HCT116 (cell line): ENCODE measurements at regions not wholly inside any gene's neighbourhood (a gene's known extent, or its start where the extent isn't known, plus 50 kb on each side); places are given as distances from the start of the nearest gene placed in this dataset.

Source experiments
- ATAC-seq: fragments of 200-7000 bp; cut with Tn5 transposase; 2 replicates; pipeline ENCODE4 v1.9.1; 2020; ENCODE audit warnings: mild to moderate bottlenecking, moderate library complexity
- BruUV-seq: library from RNA; stranded (reverse); fragments of 400-500 nt; replicated peaks from 2 replicates; lab custom pipeline; 2021; lab: Mats Ljungman, UMichigan
- CTCF ChIA-PET: fragments of 300-600 bp; sonication (Branson Sonifier 250); formaldehyde crosslinking; loops from one replicate; lab custom pipeline; 2021; ENCODE audit warnings: antibody characterized with exemption; lab: Charles Lee
- POLR2A ChIA-PET: fragments of 300-600, 350-600 bp; sonication (Branson Sonifier 250); formaldehyde crosslinking; loops from one replicate; lab custom pipeline; 2021; ENCODE audit warnings: antibody characterized with exemption; lab: Charles Lee
- RAD21 ChIA-PET, 2 experiments: fragments of 300-600 bp; sonication (Branson Sonifier 250); formaldehyde crosslinking; loops; one replicate each; lab custom pipeline; 2023; ENCODE audit warnings: low total read pairs in 2 of 2; ENCODE audit not compliant: uncharacterized antibody in 2 of 2, unreplicated experiment in 2 of 2, low non-redundant PET in 1 of 2; lab: Charles Lee
- DNase-seq: peaks from one replicate; pipeline ENCODE4 v3.0.0-alpha.2; 2010; ENCODE audit warnings: low read depth, low spot score
- H2AFZ ChIP-seq: fragments of 200-600 bp; shearing (Covaris generic), sonication (generic); 2 replicates; pipeline ENCODE4 v1.6.1; 2017; ENCODE audit warnings: low read depth, mixed run types, mixed read lengths, antibody characterized with exemption, low read length; ENCODE audit not compliant: poor library complexity, severe bottlenecking
- H3K27ac ChIP-seq: 2 replicates; pipeline ENCODE4 v1.5.1; 2012; ENCODE audit warnings: low read depth, low read length
- H3K27me3 ChIP-seq: fragments of 200-600 bp; sonication (generic); 2 replicates; pipeline ENCODE4 v1.6.1; 2016; ENCODE audit warnings: mixed run types, low read length, mixed read lengths; ENCODE audit not compliant: insufficient read depth
- H3K36me3 ChIP-seq, 2 experiments: fragments of 200-500 bp in 1 of 2; fragments of 200-600 bp in 1 of 2; sonication (Bioruptor generic) in 1 of 2; sonication (generic) in 1 of 2; 2 replicates each; pipeline versions ENCODE4 v1.5.1 to v1.6.1; 2014 to 2016; ENCODE audit warnings: low read length in 2 of 2, inconsistent platforms in 1 of 2, mixed read lengths in 1 of 2, mixed run types in 1 of 2; ENCODE audit not compliant: insufficient read depth in 2 of 2, control insufficient read depth in 1 of 2
- H3K4me1 ChIP-seq, 2 experiments: fragments of 200-600 bp in 1 of 2; sonication (generic) in 1 of 2; 2 replicates each; pipeline versions ENCODE4 v1.5.1 to v1.6.1; 2012 to 2017; ENCODE audit warnings: low read length in 2 of 2, inconsistent platforms in 1 of 2, mild to moderate bottlenecking in 1 of 2, mixed read lengths in 1 of 2, mixed run types in 1 of 2, moderate library complexity in 1 of 2; ENCODE audit not compliant: insufficient read depth in 2 of 2, control insufficient read depth in 1 of 2
- H3K4me2 ChIP-seq: fragments of 200-600 bp; sonication (generic); 2 replicates; pipeline ENCODE4 v1.6.1; 2017; ENCODE audit warnings: mixed run types, low read length, mixed read lengths
- H3K4me3 ChIP-seq, 2 experiments: fragments of 200-600 bp in 1 of 2; sonication (generic) in 1 of 2; replicated peaks in 1 of 2; 2 replicates each; pipeline ENCODE4 v1.5.1; 2011 to 2016; ENCODE audit warnings: low read length in 2 of 2, control low read depth in 1 of 2, low read depth in 1 of 2, mild to moderate bottlenecking in 1 of 2, mixed read lengths in 1 of 2, mixed run types in 1 of 2
- H3K79me2 ChIP-seq: fragments of 200-600 bp; sonication (generic); 2 replicates; pipeline ENCODE4 v1.6.1; 2017; ENCODE audit warnings: mild to moderate bottlenecking, mixed run types, low read length, moderate library complexity, mixed read lengths; ENCODE audit not compliant: insufficient read depth
- H3K9ac ChIP-seq: fragments of 200-600 bp; sonication (generic); 2 replicates; pipeline ENCODE4 v1.6.1; 2016; ENCODE audit warnings: low read length, mixed read lengths
- H3K9me2 ChIP-seq: fragments of 200-600 bp; sonication (generic), shearing (Covaris generic); 2 replicates; pipeline ENCODE4 v1.6.1; 2017; ENCODE audit warnings: mixed run types, mild to moderate bottlenecking, moderate library complexity; ENCODE audit not compliant: insufficient read depth
- H3K9me3 ChIP-seq, 2 experiments: fragments of 200-500 bp in 1 of 2; fragments of 200-600 bp in 1 of 2; sonication (Bioruptor generic) in 1 of 2; sonication (generic) in 1 of 2; 2 replicates each; pipeline ENCODE4 v1.6.1; 2014 to 2017; ENCODE audit warnings: low read length in 2 of 2, mixed read lengths in 2 of 2, inconsistent platforms in 1 of 2, low read depth in 1 of 2, mild to moderate bottlenecking in 1 of 2, mixed run types in 1 of 2, moderate library complexity in 1 of 2; ENCODE audit not compliant: control insufficient read depth in 1 of 2, insufficient read depth in 1 of 2
- H4K20me1 ChIP-seq: fragments of 200-600 bp; sonication (generic), shearing (Covaris generic); 2 replicates; pipeline ENCODE4 v1.6.1; 2017; ENCODE audit warnings: mixed run types, mild to moderate bottlenecking, moderate library complexity; ENCODE audit not compliant: insufficient read depth
- ATF3 ChIP-seq: IDR thresholded peaks from 2 replicates; pipeline ENCODE4 v1.6.1; 2012
- CBX3 ChIP-seq: IDR thresholded peaks from 2 replicates; pipeline ENCODE4 v1.6.1; 2012; ENCODE audit warnings: low read depth
- CTCF ChIP-seq, 3 experiments: fragments of 200-600 bp in 1 of 3; sonication (generic) in 1 of 3; IDR thresholded peaks in 2 of 3; conservative IDR thresholded peaks in 1 of 3; 2 replicates each; pipeline ENCODE4 v1.5.1; 2012 to 2017; ENCODE audit warnings: low read depth in 2 of 3, low read length in 2 of 3, antibody characterized with exemption in 1 of 3, borderline replicate concordance in 1 of 3, control low read depth in 1 of 3, mild to moderate bottlenecking in 1 of 3, mixed read lengths in 1 of 3, mixed run types in 1 of 3, moderate library complexity in 1 of 3; ENCODE audit not compliant: insufficient read depth in 1 of 3
- EGR1 ChIP-seq: IDR thresholded peaks from 2 replicates; pipeline ENCODE4 v1.6.1; 2012; ENCODE audit warnings: low read depth
- ELF1 ChIP-seq: IDR thresholded peaks from 2 replicates; pipeline ENCODE4 v1.6.1; 2012; ENCODE audit warnings: low read depth, borderline replicate concordance
- EZH2 ChIP-seq: fragments of 200-600 bp; sonication (generic); IDR thresholded peaks from 2 replicates; pipeline ENCODE4 v1.6.1; 2017; ENCODE audit warnings: antibody characterized with exemption, mixed run types
- EZH2phosphoT487 ChIP-seq: fragments of 200-600 bp; IDR thresholded peaks from 2 replicates; pipeline ENCODE4 v1.6.1; 2018; ENCODE audit warnings: antibody characterized with exemption, borderline replicate concordance
- FOSL1 ChIP-seq: IDR thresholded peaks from 2 replicates; pipeline ENCODE4 v1.6.1; 2012; ENCODE audit warnings: low read depth
- MAX ChIP-seq: IDR thresholded peaks from 2 replicates; pipeline ENCODE4 v1.6.1; 2012
- POLR2A ChIP-seq: IDR thresholded peaks from 2 replicates; pipeline ENCODE4 v1.7.0; 2011; ENCODE audit warnings: borderline replicate concordance; ENCODE audit not compliant: insufficient read depth, insufficient read length; ENCODE audit errors: extremely low read depth
- POLR2AphosphoS5 ChIP-seq: IDR thresholded peaks from 2 replicates; pipeline ENCODE4 v1.6.1; 2011; ENCODE audit warnings: mild to moderate bottlenecking, low read depth, low read length, moderate library complexity
- RAD21 ChIP-seq: IDR thresholded peaks from 2 replicates; pipeline ENCODE4 v1.6.1; 2012; ENCODE audit warnings: low read depth, mild to moderate bottlenecking
- REST ChIP-seq: IDR thresholded peaks from 2 replicates; pipeline ENCODE4 v1.6.1; 2012; ENCODE audit warnings: low read depth
- SIN3A ChIP-seq: IDR thresholded peaks from 2 replicates; pipeline ENCODE4 v1.6.1; 2012; ENCODE audit warnings: low read depth
- SP1 ChIP-seq: IDR thresholded peaks from 2 replicates; pipeline ENCODE4 v1.6.1; 2012; ENCODE audit warnings: low read depth
- SRF ChIP-seq: IDR thresholded peaks from 2 replicates; pipeline ENCODE4 v1.6.1; 2012; ENCODE audit warnings: low read depth
- TCF7L2 ChIP-seq: IDR thresholded peaks from 2 replicates; pipeline ENCODE4 v1.7.0; 2011; ENCODE audit warnings: borderline replicate concordance, inconsistent platforms; ENCODE audit not compliant: insufficient read depth, insufficient read length; ENCODE audit errors: extremely low read depth
- YY1 ChIP-seq: IDR thresholded peaks from 2 replicates; pipeline ENCODE4 v1.6.1; 2011; ENCODE audit warnings: low read length, low read depth, moderate library complexity, mild to moderate bottlenecking; ENCODE audit not compliant: insufficient replicate concordance; ENCODE audit errors: extremely low read depth
- ZBTB33 ChIP-seq: IDR thresholded peaks from 2 replicates; pipeline ENCODE4 v1.6.1; 2011; ENCODE audit warnings: mild to moderate bottlenecking, low read length, moderate library complexity; ENCODE audit not compliant: insufficient replicate concordance; ENCODE audit errors: extremely low read depth
- ZNF274 ChIP-seq: fragments of 200-500 bp; sonication (Bioruptor generic); IDR thresholded peaks from 2 replicates; pipeline ENCODE4 v1.6.1; 2014; ENCODE audit warnings: mild to moderate bottlenecking, low read depth, low read length, inconsistent platforms
- intact Hi-C: fragments of 100-400 bp; cut with micrococcal nuclease; formaldehyde crosslinking; loops from 2 replicates; pipeline ENCODE4 v1.10.0; 2022

- intact Hi-C loops: no loop called here
- Histone ChIP-seq H3K79me2 (no peaks in the 10 kb centered on the region), H2AFZ (no peak overlapping the region), H3K36me3 (no peaks in the 10 kb centered on the region), H3K4me3 (no peak overlapping the region), H4K20me1 (no peaks in the 10 kb centered on the region), H3K4me2 (no peak overlapping the region), H3K9me2 (no peaks in the 10 kb centered on the region), H3K9ac (no peak overlapping the region), H3K27ac (no peak overlapping the region)
- ChIA-PET RAD21 (no interaction called here), CTCF (no interaction called here)
- no TSS peak for BruUV-seq
- ATAC-seq: no peak
- TF ChIP-seq EGR1: no peak
- no peak for TF ChIP-seq POLR2AphosphoS5
- TF ChIP-seq POLR2A: no peak
- TF ChIP-seq TCF7L2: no peak
- TF ChIP-seq ZBTB33: no peak
- TF ChIP-seq ZNF274: no peak
- TF ChIP-seq EZH2: no peak
- no peak for TF ChIP-seq ELF1
- TF ChIP-seq SP1: no peak
- TF ChIP-seq REST: no peak
- TF ChIP-seq FOSL1: no peak
- TF ChIP-seq ATF3: no peak
- no peak for TF ChIP-seq SRF
- no peak for TF ChIP-seq YY1
- TF ChIP-seq CBX3: no peak
- no peak for TF ChIP-seq EZH2phosphoT487
- no peak for TF ChIP-seq RAD21
- no peak for TF ChIP-seq SIN3A
- no peak for TF ChIP-seq MAX
- TF ChIP-seq CTCF (IDR thresholded peaks at IDR 0.05 in 2 of 3, conservative IDR thresholded peaks at IDR 0.05 in 1 of 3; ENCODE audit: borderline replicate concordance in 1 of 3, insufficient read depth in 1 of 3, low read depth in 2 of 3, low read length in 2 of 3): no peak
- TF ChIP-seq, all 23 proteins: peak for 0
- Histone ChIP-seq H3K9me3 (no peaks in the 10 kb centered on the region), H3K4me1 (no peaks in the 10 kb centered on the region), H3K27me3 (no peaks in the 10 kb centered on the region)
- POLR2A ChIA-PET: no interaction called here
- DNase-seq: no peak
Observed at GRCh38 chr14:42000450-42000849, 393.8 kb downstream of the LRFN5 start.
